PC-3 (cell line): ENCODE measurements at regions not wholly inside any gene's neighbourhood (a gene's known extent, or its start where the extent isn't known, plus 50 kb on each side); places are given as distances from the start of the nearest gene placed in this dataset.

ENCODE experiments used
- ATAC-seq: fragments of 200-7000 bp; cut with Tn5 transposase; 2 replicates; pipeline ENCODE4 v1.9.1; 2020; ENCODE audit warnings: mild to moderate bottlenecking, moderate library complexity
- BruUV-seq: library from RNA; stranded (reverse); fragments of 400-500 nt; replicated peaks from 2 replicates; lab custom pipeline; 2021; lab: Mats Ljungman, UMichigan
- CTCF ChIA-PET: fragments of 300-600 bp; sonication (Branson Sonifier 250); formaldehyde crosslinking; loops from one replicate; lab custom pipeline; 2022; ENCODE audit warnings: antibody characterized with exemption; lab: Charles Lee
- POLR2A ChIA-PET: fragments of 300-600 bp; sonication (Branson Sonifier 250); formaldehyde crosslinking; loops from one replicate; lab custom pipeline; 2022; ENCODE audit warnings: antibody characterized with exemption; ENCODE audit not compliant: unreplicated experiment; lab: Charles Lee
- DNase-seq: peaks from one replicate; pipeline ENCODE4 v3.0.0-alpha.2; 2015
- H2AFZ ChIP-seq: fragments of 300-600 bp; sonication (generic); 2 replicates; pipeline ENCODE4 v1.6.0; 2016; ENCODE audit warnings: antibody characterized with exemption, low read length
- H3F3A ChIP-seq: fragments of 300-600 bp; sonication (generic); one replicate; pipeline ENCODE4 v1.6.0; 2017; ENCODE audit warnings: antibody characterized with exemption, low read length, control low read depth, mild to moderate bottlenecking; ENCODE audit not compliant: unreplicated experiment
- H3K27ac ChIP-seq: fragments of 300-600 bp; sonication (generic); 2 replicates; pipeline ENCODE4 v1.5.1; 2016; ENCODE audit warnings: mild to moderate bottlenecking, low read length
- H3K27me3 ChIP-seq: fragments of 300-600 bp; sonication (generic); 2 replicates; pipeline ENCODE4 v1.6.1; 2016; ENCODE audit warnings: low read length, mixed read lengths
- H3K36me3 ChIP-seq: fragments of 300-600 bp; sonication (generic); 2 replicates; pipeline ENCODE4 v1.6.1; 2016; ENCODE audit warnings: low read depth, mixed run types, low read length, mixed read lengths
- H3K4me1 ChIP-seq: fragments of 300-600 bp; sonication (generic); 2 replicates; pipeline ENCODE4 v1.5.1; 2016; ENCODE audit warnings: low read length; ENCODE audit not compliant: insufficient read depth
- H3K4me2 ChIP-seq: fragments of 300-600 bp; sonication (generic); 2 replicates; pipeline ENCODE4 v1.6.0; 2016; ENCODE audit warnings: low read length
- H3K4me3 ChIP-seq: fragments of 300-600 bp; sonication (generic); 2 replicates; pipeline ENCODE4 v1.5.1; 2016; ENCODE audit warnings: mild to moderate bottlenecking, low read length, mixed read lengths
- H3K79me2 ChIP-seq: fragments of 300-600 bp; sonication (generic); 2 replicates; pipeline ENCODE4 v1.6.1; 2017; ENCODE audit warnings: low read length, mixed read lengths
- H3K9ac ChIP-seq: fragments of 300-600 bp; sonication (generic); 2 replicates; pipeline ENCODE4 v1.6.0; 2016; ENCODE audit warnings: mild to moderate bottlenecking, low read length
- H3K9me2 ChIP-seq: fragments of 300-600 bp; sonication (generic); replicated peaks from 2 replicates; pipeline ENCODE4 v1.6.1; 2016; ENCODE audit warnings: mixed run types, low read length, mixed read lengths
- H3K9me3 ChIP-seq: fragments of 300-600 bp; sonication (generic); 2 replicates; pipeline ENCODE4 v1.6.1; 2016; ENCODE audit warnings: low read length, mixed read lengths
- H4K20me1 ChIP-seq: fragments of 300-600 bp; sonication (generic); 2 replicates; pipeline ENCODE4 v1.6.1; 2016; ENCODE audit warnings: low read length, mixed read lengths
- EZH2 ChIP-seq: fragments of 300-600 bp; sonication (generic); IDR thresholded peaks from one replicate; pipeline ENCODE4 v1.6.1; 2017; ENCODE audit warnings: antibody characterized with exemption, mild to moderate bottlenecking, low read length; ENCODE audit not compliant: unreplicated experiment
- EZH2phosphoT487 ChIP-seq: fragments of 300-600 bp; sonication (generic); IDR thresholded peaks from 2 replicates; pipeline ENCODE4 v1.6.1; 2018; ENCODE audit warnings: mild to moderate bottlenecking, antibody characterized with exemption, low read length, borderline replicate concordance
- intact Hi-C: fragments of 100-400 bp; cut with micrococcal nuclease; formaldehyde crosslinking; loops from 2 replicates; pipeline ENCODE4 v1.9.0; 2023
- TF ChIP-seq, protein P1 (sequence below): fragments of 300-600 bp; sonication (generic); conservative IDR thresholded peaks from 2 replicates; pipeline ENCODE4 v1.5.1; 2017; ENCODE audit warnings: antibody characterized with exemption, low read depth, mild to moderate bottlenecking, low read length

DNA sequence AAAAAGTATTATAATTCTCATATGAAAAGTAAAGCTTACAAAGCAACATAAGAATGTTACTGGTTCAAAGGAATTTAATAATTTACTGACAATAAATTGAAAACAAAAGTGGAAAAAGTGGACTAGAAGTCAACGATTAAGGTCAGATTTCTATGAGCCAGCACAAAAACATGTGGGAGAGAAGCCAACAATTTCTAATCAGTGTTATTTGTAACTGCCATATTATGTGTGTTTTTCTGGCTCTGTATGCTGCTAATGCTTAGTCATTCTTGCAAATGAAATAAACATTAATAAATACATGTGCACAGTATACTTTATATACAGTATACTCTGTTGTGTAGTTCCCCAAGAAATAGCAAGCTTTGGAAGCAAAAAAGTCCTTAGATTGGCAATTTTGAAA, 301.3 kb upstream of the RGPD4 start:
- TF ChIP-seq EZH2phosphoT487 (no peak), EZH2 (no peak)
- TF ChIP-seq, protein P1, sequence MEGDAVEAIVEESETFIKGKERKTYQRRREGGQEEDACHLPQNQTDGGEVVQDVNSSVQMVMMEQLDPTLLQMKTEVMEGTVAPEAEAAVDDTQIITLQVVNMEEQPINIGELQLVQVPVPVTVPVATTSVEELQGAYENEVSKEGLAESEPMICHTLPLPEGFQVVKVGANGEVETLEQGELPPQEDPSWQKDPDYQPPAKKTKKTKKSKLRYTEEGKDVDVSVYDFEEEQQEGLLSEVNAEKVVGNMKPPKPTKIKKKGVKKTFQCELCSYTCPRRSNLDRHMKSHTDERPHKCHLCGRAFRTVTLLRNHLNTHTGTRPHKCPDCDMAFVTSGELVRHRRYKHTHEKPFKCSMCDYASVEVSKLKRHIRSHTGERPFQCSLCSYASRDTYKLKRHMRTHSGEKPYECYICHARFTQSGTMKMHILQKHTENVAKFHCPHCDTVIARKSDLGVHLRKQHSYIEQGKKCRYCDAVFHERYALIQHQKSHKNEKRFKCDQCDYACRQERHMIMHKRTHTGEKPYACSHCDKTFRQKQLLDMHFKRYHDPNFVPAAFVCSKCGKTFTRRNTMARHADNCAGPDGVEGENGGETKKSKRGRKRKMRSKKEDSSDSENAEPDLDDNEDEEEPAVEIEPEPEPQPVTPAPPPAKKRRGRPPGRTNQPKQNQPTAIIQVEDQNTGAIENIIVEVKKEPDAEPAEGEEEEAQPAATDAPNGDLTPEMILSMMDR = no peak
- CTCF ChIA-PET = no interaction called here
- H3K4me1 ChIP-seq = peaks cover 10% of the 10 kb centered on the region; the same call in 1 of the 2 replicates

DNA sequence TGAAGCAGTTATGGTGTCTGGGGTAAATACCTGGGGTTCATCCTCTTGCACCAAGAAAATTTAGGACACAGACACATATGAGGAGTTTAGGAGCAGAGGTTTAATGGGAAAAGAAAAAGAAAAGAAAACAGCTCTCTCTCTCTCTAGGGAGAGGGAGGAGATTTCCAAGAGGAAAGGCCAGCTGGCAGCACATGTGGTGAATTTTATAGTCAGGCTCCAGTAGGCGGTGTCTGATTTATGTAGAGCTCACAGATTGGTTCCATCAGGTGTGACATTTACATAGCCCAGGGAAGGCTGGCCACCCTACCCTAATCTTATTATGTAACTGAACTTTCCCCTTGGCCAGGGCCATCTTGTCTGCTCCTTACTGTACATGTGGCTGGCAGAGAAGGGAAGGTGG, 297.5 kb upstream of the RGPD4 start:
- H3K4me1 ChIP-seq = peaks cover 10% of the 10 kb centered on the region; the same call in 1 of the 2 replicates
- intact Hi-C loops = no loop called here
- H3K36me3 ChIP-seq = no peaks in the 10 kb centered on the region
- TF ChIP-seq EZH2phosphoT487 (no peak), EZH2 (no peak)
- TF ChIP-seq, protein P1 = no peak
- H2AFZ ChIP-seq = no peak overlapping the region
- POLR2A ChIA-PET = no interaction called here
- peak; percentile 6 for DNase-seq
- no TSS peak for BruUV-seq
- no peak overlapping the region for H3K9ac ChIP-seq
- no peaks in the 10 kb centered on the region for H3K9me2 ChIP-seq
- H3K4me2 ChIP-seq = no peak overlapping the region
- CTCF ChIA-PET = no interaction called here
- H3K9me3 ChIP-seq = no peaks in the 10 kb centered on the region
- H3K79me2 ChIP-seq = no peaks in the 10 kb centered on the region
- no peak for ATAC-seq
- H4K20me1 ChIP-seq = no peaks in the 10 kb centered on the region
- peaks cover 17% of the 10 kb centered on the region for H3K27me3 ChIP-seq
- H3F3A ChIP-seq = no peaks in the 10 kb centered on the region
- no peak overlapping the region for H3K4me3 ChIP-seq
- no peak overlapping the region for H3K27ac ChIP-seq

More for the DNA sequence above, 301.3 kb upstream of the RGPD4 start:
- Histone ChIP-seq H3K79me2 (no peaks in the 10 kb centered on the region), H3K9me3 (no peaks in the 10 kb centered on the region), H3F3A (no peaks in the 10 kb centered on the region), H3K27ac (no peak overlapping the region), H3K4me3 (no peak overlapping the region), H3K9ac (no peak overlapping the region), H3K27me3 (no peaks in the 10 kb centered on the region), H3K4me2 (0 out of 2 replicates have a peak overlapping the region, but pooled peaks have one; percentile 14), H4K20me1 (no peaks in the 10 kb centered on the region), H3K9me2 (no peaks in the 10 kb centered on the region), H3K36me3 (no peaks in the 10 kb centered on the region), H2AFZ (no peak overlapping the region)
- DNase-seq = peak; percentile 75
- no peak for ATAC-seq
- BruUV-seq = no TSS peak
- POLR2A ChIA-PET = no interaction called here
- intact Hi-C loops = no loop called here

DNA sequence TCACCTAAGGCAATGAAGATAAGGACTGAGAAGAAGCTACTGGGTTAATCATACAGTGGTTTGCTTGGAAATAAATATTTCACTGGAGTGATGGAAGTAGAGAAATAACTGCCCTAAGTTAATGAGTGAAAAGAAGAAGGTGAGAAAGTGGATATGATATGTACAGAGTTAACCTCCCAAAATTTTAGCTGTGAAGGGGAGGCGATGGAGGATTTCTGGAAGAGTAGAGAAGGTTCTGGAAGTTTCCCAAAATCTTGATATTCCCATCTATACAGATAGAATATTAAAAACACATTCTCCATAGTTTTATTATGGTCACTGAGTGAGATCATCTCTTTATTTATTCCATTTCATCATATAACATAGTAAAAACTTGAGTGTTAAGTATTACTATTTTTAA, 296.6 kb upstream of the RGPD4 start:
- H3F3A ChIP-seq = no peaks in the 10 kb centered on the region
- DNase-seq = no peak
- no peak overlapping the region for H2AFZ ChIP-seq
- intact Hi-C loops = no loop called here
- H4K20me1 ChIP-seq = no peaks in the 10 kb centered on the region
- peaks cover 8% of the 10 kb centered on the region; the same call in 1 of the 2 replicates for H3K4me1 ChIP-seq
- H3K27me3 ChIP-seq = peaks cover 24% of the 10 kb centered on the region
- H3K36me3 ChIP-seq = no peaks in the 10 kb centered on the region
- CTCF ChIA-PET = no interaction called here
- no peak overlapping the region for H3K27ac ChIP-seq
- no peak overlapping the region for H3K4me2 ChIP-seq
- H3K4me3 ChIP-seq = no peak overlapping the region
- H3K79me2 ChIP-seq = no peaks in the 10 kb centered on the region
- BruUV-seq = no TSS peak
- TF ChIP-seq EZH2phosphoT487 (no peak), EZH2 (no peak)
- TF ChIP-seq, protein P1 = no peak
- H3K9me2 ChIP-seq = no peaks in the 10 kb centered on the region
- no peaks in the 10 kb centered on the region for H3K9me3 ChIP-seq
- H3K9ac ChIP-seq = no peak overlapping the region
- POLR2A ChIA-PET = no interaction called here
- no peak for ATAC-seq
